Prostate gland (tissue), 2 donors: ENCODE measurements at regions not wholly inside any gene's neighbourhood (a gene's known extent, or its start where the extent isn't known, plus 50 kb on each side); places are given as distances from the start of the nearest gene placed in this dataset.
"Not testable (repeated sequence)": the region's sequence is repeated elsewhere in the genome, so short reads cannot be mapped to it uniquely, and the experiment has no call there.

ENCODE experiments used
- DNase-seq: peaks from one replicate; pipeline ENCODE4 v3.0.0-alpha.2; 2019; ENCODE audit warnings: low spot score
- H3K27ac ChIP-seq, 2 donors: fragments of 200-600 bp; sonication (generic); 2 replicates each; pipeline ENCODE4 v1.5.1; 2017 to 2019
- H3K27me3 ChIP-seq: fragments of 200-600 bp; sonication (generic); replicated peaks from 2 replicates; pipeline ENCODE4 v1.5.1; 2019; ENCODE audit not compliant: insufficient read depth
- H3K36me3 ChIP-seq, 2 donors: fragments of 200-600 bp; sonication (generic); 1 replicate in 1 of 2; 2 replicates in 1 of 2; pipeline versions ENCODE4 v1.5.1 to v1.8.1; 2017 to 2019
- H3K4me1 ChIP-seq: fragments of 200-600 bp; sonication (generic); replicated peaks from 2 replicates; pipeline ENCODE4 v1.5.1; 2019
- H3K4me3 ChIP-seq, 2 donors: fragments of 200-600 bp; sonication (generic); 2 replicates each; pipeline ENCODE4 v1.5.1; 2017 to 2019
- H3K9me3 ChIP-seq: fragments of 200-600 bp; sonication (generic); 2 replicates; pipeline ENCODE4 v1.5.1; 2017
- WGBS: methylation state at CpG from one replicate; pipeline ENCODE4 v1.1.5; 2018; 5-methylcytosine and 5-hydroxymethylcytosine counted together
- intact Hi-C: fragments of 100-400 bp; cut with DNase I; formaldehyde crosslinking; loops from one replicate; pipeline ENCODE4 v1.14.2; 2022

- H3K27ac ChIP-seq, H3K36me3 ChIP-seq, H3K4me3 ChIP-seq, H3K9me3 ChIP-seq, intact Hi-C loops, H3K4me1 ChIP-seq, DNase-seq, H3K27me3 ChIP-seq: not testable (repeated sequence)
- WGBS, result no CpG with 5 or more reads among the region's 1 CpG
Observed at GRCh38 chr10:46720386-46720785, 141.5 kb downstream of the SYT15 start.

DNA sequence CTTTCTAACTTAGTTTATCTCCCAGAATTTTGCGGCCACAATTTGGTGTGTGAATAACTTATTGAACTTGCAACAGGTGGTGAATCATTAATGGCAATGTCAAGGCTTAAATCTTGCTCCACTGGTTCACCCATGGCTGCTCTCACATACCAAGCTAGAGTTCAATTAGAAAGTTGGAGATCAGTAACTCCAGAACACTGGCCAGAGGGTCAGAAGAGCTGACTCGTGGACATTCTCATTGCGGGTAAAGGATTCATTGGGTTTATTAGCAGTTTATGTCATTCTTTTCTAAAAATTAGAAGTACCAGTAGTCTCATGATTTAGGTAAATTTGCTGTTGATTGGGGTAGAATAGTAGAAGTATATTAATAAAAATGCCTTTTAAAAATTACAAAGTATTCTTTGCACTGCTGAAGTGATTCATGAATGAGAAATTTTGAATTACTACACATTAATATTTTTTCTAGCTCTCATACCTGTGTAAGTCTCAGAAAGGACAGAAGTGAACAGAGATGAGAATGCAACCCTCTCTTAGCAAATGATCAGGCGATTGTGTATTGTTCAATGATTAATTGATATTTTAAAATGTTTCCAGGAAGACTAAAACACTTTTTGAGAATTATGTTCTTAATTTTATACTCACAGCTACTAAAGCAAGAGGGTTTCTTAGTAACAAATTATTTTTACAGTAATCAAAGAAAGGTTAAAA lies 142.0 kb downstream of the SYT15 start:
- H3K4me1 ChIP-seq, H3K4me3 ChIP-seq, H3K27me3 ChIP-seq, H3K9me3 ChIP-seq, H3K36me3 ChIP-seq, intact Hi-C loops, DNase-seq, H3K27ac ChIP-seq: not testable (repeated sequence)
- WGBS, result 85% methylated on average over 3 of the region's 4 CpGs

- H3K27ac ChIP-seq, H3K4me3 ChIP-seq, H3K27me3 ChIP-seq, H3K36me3 ChIP-seq, intact Hi-C loops, H3K9me3 ChIP-seq, DNase-seq, H3K4me1 ChIP-seq: not testable (repeated sequence)
- 82% methylated on average over 3 of the region's 3 CpGs for WGBS
Observed at GRCh38 chr10:46724258-46724657, 145.3 kb downstream of the SYT15 start.

DNA sequence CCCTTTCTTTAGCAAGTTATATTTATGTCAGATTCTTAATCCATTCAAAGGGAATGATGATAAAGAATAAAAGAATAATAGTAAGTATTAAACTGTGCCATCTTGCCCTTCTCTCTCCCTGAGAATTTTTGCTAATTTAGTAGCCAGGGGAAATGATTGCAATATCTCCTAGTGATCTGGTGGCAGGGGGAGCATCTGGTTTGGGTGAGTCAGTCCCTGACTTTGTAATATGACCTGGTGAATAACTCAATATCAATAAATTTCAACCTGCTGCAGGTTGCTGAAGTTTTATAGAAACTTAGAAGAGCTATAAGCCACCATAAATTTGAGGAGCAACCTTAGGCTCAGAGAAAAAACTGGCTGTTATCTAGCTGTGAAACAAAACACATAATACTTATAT lies 149.4 kb downstream of the SYT15 start:
- DNase-seq, H3K4me3 ChIP-seq, H3K36me3 ChIP-seq, intact Hi-C loops, H3K27ac ChIP-seq, H3K27me3 ChIP-seq, H3K9me3 ChIP-seq, H3K4me1 ChIP-seq: not testable (repeated sequence)

GRCh38 chr10:46730729-46731128 lies 151.8 kb downstream of the SYT15 start:
- H3K36me3 ChIP-seq, DNase-seq, H3K4me1 ChIP-seq, H3K27ac ChIP-seq, H3K27me3 ChIP-seq, intact Hi-C loops, H3K9me3 ChIP-seq, H3K4me3 ChIP-seq: not testable (repeated sequence)
- no CpG with 5 or more reads among the region's 3 CpGs for WGBS

DNA sequence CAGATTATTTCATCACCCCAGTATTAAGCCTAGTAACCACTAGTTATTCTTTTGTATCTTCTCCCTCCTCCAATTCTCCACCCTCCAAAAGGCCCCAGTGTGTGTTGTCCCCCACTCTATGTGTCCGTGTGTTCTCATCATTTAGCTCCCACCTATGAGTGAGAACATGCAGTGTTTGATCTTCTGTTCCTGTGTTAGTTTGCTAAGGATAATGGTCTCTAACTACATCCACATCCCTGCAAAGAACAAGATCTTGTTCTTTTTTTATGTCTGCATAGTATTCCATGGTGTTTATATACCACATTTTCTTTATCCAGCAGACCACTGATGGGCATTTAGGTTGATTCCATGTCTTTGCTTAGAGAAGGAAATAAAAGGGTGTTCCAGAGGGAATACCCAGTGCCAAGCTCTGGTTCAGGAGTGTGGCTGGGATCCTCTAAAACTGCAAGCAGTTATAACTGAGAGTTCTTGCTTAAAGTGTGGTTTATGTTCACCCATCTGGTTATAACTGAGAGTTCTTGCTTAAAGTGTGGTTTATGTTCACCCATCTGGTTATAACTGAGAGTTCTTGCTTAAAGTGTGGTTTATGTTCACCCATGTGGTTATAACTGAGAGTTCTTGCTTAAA lies 154.8 kb downstream of the SYT15 start:
- H3K4me1 ChIP-seq, intact Hi-C loops, H3K9me3 ChIP-seq, H3K36me3 ChIP-seq, H3K27me3 ChIP-seq, H3K4me3 ChIP-seq, H3K27ac ChIP-seq, DNase-seq: not testable (repeated sequence)
- WGBS, result no CpG with 5 or more reads among the region's 1 CpG

DNA sequence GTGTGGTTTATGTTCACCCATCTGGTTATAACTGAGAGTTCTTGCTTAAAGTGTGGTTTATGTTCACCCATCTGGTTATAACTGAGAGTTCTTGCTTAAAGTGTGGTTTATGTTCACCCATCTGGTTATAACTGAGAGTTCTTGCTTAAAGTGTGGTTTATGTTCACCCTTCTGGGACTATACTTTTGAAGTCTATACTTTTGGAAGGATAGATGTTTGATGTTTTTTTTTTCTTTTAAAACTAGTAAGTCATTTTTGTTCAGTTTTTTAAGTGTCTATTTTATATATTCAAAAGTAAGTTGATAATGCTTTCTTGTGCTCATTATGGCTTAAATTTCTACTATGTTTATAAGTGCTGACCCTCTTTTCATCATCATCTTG lies 155.3 kb downstream of the SYT15 start:
- H3K27ac ChIP-seq, H3K4me1 ChIP-seq, DNase-seq, H3K27me3 ChIP-seq, H3K9me3 ChIP-seq, H3K36me3 ChIP-seq, H3K4me3 ChIP-seq, intact Hi-C loops: not testable (repeated sequence)

DNA sequence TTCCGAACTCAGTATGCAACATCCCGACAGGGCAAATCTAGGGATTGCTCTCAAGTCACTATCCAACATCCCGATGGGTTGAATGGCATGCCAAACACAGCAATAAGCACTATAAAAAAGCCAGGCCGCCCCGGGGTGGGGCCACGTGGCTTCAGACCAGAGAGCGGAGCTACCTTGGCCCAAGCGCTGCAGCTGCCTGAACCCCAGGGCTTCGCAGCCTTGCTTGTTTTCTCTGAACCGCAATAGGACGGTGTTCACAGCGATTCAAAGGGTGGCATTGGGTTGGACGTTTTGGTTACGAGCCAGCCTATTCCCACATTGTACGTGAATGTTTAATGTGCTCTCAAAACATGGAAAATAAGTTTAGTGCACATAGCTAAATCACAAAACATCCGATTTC lies 161.0 kb downstream of the SYT15 start:
- intact Hi-C loops, H3K4me3 ChIP-seq, H3K36me3 ChIP-seq, H3K4me1 ChIP-seq, H3K9me3 ChIP-seq, H3K27ac ChIP-seq, H3K27me3 ChIP-seq, DNase-seq: not testable (repeated sequence)
- WGBS, result no CpG with 5 or more reads among the region's 16 CpGs

GRCh38 chr10:46740368-46740767 lies 161.4 kb downstream of the SYT15 start:
- DNase-seq, result not testable (repeated sequence)
- WGBS, result 83% methylated on average over 8 of the region's 17 CpGs

DNA sequence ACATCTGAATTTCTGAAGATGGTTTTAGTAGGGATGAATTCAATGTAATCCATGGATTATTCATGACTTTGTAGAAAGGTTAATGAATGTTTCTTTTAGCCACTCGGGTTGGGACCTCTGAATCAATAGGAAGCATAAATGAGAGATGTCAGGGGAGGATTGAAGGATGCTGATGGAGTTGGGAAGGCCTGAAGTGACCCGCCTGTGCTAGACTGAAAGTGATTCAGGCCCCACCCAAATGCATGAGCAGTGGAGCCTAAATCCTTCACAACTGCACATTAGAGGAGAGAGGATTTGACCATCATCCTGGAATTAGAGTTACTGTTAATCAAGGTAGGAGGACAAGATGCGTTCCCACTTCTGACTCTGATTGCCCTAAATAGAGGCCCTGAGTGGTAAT lies 162.2 kb upstream of the PTPN20 start:
- H3K4me3 ChIP-seq, H3K4me1 ChIP-seq, H3K27me3 ChIP-seq, DNase-seq, H3K9me3 ChIP-seq, intact Hi-C loops, H3K27ac ChIP-seq, H3K36me3 ChIP-seq: not testable (repeated sequence)
- 75% methylated on average over 2 of the region's 3 CpGs for WGBS

More at GRCh38 chr10:46740368-46740767, 161.4 kb downstream of the SYT15 start:
- H3K4me1 ChIP-seq, intact Hi-C loops, H3K9me3 ChIP-seq, H3K27ac ChIP-seq, H3K27me3 ChIP-seq, H3K36me3 ChIP-seq, H3K4me3 ChIP-seq: not testable (repeated sequence)

DNA sequence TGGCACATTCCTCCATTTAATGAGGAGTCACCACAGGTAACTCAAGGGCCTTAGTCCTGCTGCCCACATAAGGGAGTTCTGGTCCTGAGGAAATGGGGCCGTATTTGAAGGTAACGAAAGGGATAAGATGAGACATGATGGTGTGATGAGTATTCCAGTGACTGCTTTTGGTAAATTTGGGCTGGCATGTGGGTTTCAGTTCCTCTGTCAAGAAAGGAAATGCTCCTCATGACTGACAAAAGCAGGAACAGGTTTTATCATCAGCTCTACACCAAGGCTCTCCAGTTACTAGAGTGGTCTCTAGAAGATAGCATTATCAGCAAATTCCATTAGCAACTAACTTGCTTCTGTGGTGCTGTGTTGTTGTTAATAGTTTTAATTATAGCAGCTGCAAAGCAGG lies 161.8 kb upstream of the PTPN20 start:
- DNase-seq, H3K9me3 ChIP-seq, H3K4me3 ChIP-seq, H3K27me3 ChIP-seq, H3K27ac ChIP-seq, H3K36me3 ChIP-seq, intact Hi-C loops, H3K4me1 ChIP-seq: not testable (repeated sequence)
- WGBS, result 96% methylated on average over 2 of the region's 2 CpGs

- H3K27me3 ChIP-seq, DNase-seq, intact Hi-C loops, H3K36me3 ChIP-seq, H3K9me3 ChIP-seq, H3K4me3 ChIP-seq, H3K27ac ChIP-seq, H3K4me1 ChIP-seq: not testable (repeated sequence)
- WGBS, result 61% methylated on average over 2 of the region's 5 CpGs
Observed at GRCh38 chr10:46753763-46754162, 157.5 kb upstream of the PTPN20 start.

GRCh38 chr10:46761471-46761870 lies 149.8 kb upstream of the PTPN20 start:
- H3K4me3 ChIP-seq, H3K9me3 ChIP-seq, H3K36me3 ChIP-seq, intact Hi-C loops, H3K4me1 ChIP-seq, H3K27me3 ChIP-seq, H3K27ac ChIP-seq, DNase-seq: not testable (repeated sequence)
